Hepatocyte (in vitro differentiated cells): ENCODE measurements at regions not wholly inside any gene's neighbourhood (a gene's known extent, or its start where the extent isn't known, plus 50 kb on each side); places are given as distances from the start of the nearest gene placed in this dataset.

Experiments used
- DNase-seq: peaks from one replicate; pipeline ENCODE4 v3.0.0-alpha.2; 2016; ENCODE audit warnings: low spot score
- H2AFZ ChIP-seq: fragments of 200-600 bp; sonication (generic); 2 replicates; pipeline ENCODE4 v1.6.0; 2016; ENCODE audit warnings: antibody characterized with exemption, mild to moderate bottlenecking
- H3K27ac ChIP-seq: fragments of 200-600 bp; sonication (generic); 2 replicates; pipeline ENCODE4 v1.5.1; 2016; ENCODE audit warnings: mild to moderate bottlenecking
- H3K27me3 ChIP-seq: fragments of 200-600 bp; sonication (generic); 2 replicates; pipeline ENCODE4 v1.6.1; 2016
- H3K36me3 ChIP-seq: fragments of 200-600 bp; sonication (generic); replicated peaks from 2 replicates; pipeline ENCODE4 v1.5.1; 2016; ENCODE audit warnings: low read depth; ENCODE audit not compliant: insufficient read depth
- H3K4me1 ChIP-seq: fragments of 200-600 bp; sonication (generic); 2 replicates; pipeline ENCODE4 v1.5.1; 2016; ENCODE audit warnings: mild to moderate bottlenecking, moderate library complexity; ENCODE audit not compliant: insufficient read depth
- H3K4me2 ChIP-seq: fragments of 200-600 bp; sonication (generic); 2 replicates; pipeline ENCODE4 v1.6.0; 2016
- H3K4me3 ChIP-seq: fragments of 200-600 bp; sonication (generic); 2 replicates; pipeline ENCODE4 v1.5.1; 2016; ENCODE audit warnings: mild to moderate bottlenecking
- H3K79me2 ChIP-seq: fragments of 200-600 bp; sonication (generic); 2 replicates; pipeline ENCODE4 v1.6.0; 2017; ENCODE audit warnings: mild to moderate bottlenecking
- H3K9me2 ChIP-seq: fragments of 200-600 bp; sonication (generic); replicated peaks from 2 replicates; pipeline ENCODE4 v1.6.0; 2017; ENCODE audit warnings: mild to moderate bottlenecking; ENCODE audit not compliant: insufficient read depth
- H3K9me3 ChIP-seq: fragments of 200-600 bp; sonication (generic); 2 replicates; pipeline ENCODE4 v1.5.1; 2016; ENCODE audit warnings: low read depth, mild to moderate bottlenecking
- H4K20me1 ChIP-seq: fragments of 200-600 bp; sonication (generic); 2 replicates; pipeline ENCODE4 v1.6.0; 2016; ENCODE audit warnings: mild to moderate bottlenecking; ENCODE audit not compliant: insufficient read depth, poor library complexity, severe bottlenecking
- EZH2 ChIP-seq: fragments of 200-600 bp; sonication (generic); IDR thresholded peaks from 2 replicates; pipeline ENCODE4 v1.6.1; 2016; ENCODE audit warnings: antibody characterized with exemption, mild to moderate bottlenecking, borderline replicate concordance
- EZH2phosphoT487 ChIP-seq: fragments of 200-600 bp; sonication (generic); IDR thresholded peaks from one replicate; pipeline ENCODE4 v1.6.1; 2018; ENCODE audit warnings: antibody characterized with exemption, mild to moderate bottlenecking, low read depth, moderate library complexity; ENCODE audit not compliant: unreplicated experiment, severe bottlenecking
- WGBS: methylation state at CpG from one replicate; pipeline ENCODE4 v1.1.6; 2016; ENCODE audit warnings: low lambda C conversion rate; ENCODE audit errors: missing lambda C conversion rate; 5-methylcytosine and 5-hydroxymethylcytosine counted together
- TF ChIP-seq, protein P1 (sequence below): fragments of 200-600 bp; sonication (generic); IDR thresholded peaks from 2 replicates; pipeline ENCODE4 v1.5.1; 2016; ENCODE audit warnings: antibody characterized with exemption, mild to moderate bottlenecking; ENCODE audit not compliant: poor library complexity

DNA sequence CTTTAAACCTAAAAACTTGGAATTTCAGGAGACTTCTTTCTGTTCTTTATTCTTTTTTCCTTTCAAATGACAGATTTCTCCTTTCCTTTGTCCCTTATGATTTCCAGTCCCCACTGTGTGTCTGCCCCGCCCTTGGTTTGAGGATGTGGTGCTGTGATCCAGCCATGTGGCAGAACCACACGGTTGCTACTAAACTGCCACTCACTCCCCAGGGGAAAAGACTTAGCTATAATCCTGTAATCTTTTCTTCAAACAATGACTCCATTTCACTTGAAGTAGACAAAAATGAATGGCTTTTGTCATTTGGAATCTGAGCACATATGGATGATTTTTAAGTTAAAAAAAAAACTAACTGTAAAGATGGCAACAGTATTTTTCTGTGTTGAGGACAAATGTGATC, 76.2 kb upstream of the STAM2 start:
- Histone ChIP-seq H3K27ac (no peak overlapping the region), H3K9me3 (no peaks in the 10 kb centered on the region), H3K4me3 (no peak overlapping the region), H3K79me2 (no peaks in the 10 kb centered on the region), H4K20me1 (no peaks in the 10 kb centered on the region), H3K27me3 (peaks cover 7% of the 10 kb centered on the region), H3K4me1 (no peaks in the 10 kb centered on the region), H3K9me2 (no peaks in the 10 kb centered on the region), H3K36me3 (no peaks in the 10 kb centered on the region), H3K4me2 (no peak overlapping the region), H2AFZ (no peak overlapping the region)
- no peak for DNase-seq
- TF ChIP-seq, protein P1, sequence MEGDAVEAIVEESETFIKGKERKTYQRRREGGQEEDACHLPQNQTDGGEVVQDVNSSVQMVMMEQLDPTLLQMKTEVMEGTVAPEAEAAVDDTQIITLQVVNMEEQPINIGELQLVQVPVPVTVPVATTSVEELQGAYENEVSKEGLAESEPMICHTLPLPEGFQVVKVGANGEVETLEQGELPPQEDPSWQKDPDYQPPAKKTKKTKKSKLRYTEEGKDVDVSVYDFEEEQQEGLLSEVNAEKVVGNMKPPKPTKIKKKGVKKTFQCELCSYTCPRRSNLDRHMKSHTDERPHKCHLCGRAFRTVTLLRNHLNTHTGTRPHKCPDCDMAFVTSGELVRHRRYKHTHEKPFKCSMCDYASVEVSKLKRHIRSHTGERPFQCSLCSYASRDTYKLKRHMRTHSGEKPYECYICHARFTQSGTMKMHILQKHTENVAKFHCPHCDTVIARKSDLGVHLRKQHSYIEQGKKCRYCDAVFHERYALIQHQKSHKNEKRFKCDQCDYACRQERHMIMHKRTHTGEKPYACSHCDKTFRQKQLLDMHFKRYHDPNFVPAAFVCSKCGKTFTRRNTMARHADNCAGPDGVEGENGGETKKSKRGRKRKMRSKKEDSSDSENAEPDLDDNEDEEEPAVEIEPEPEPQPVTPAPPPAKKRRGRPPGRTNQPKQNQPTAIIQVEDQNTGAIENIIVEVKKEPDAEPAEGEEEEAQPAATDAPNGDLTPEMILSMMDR, result no peak
- TF ChIP-seq EZH2 (no peak), EZH2phosphoT487 (no peak)
- 60% methylated on average over 2 of the region's 2 CpGs for WGBS

DNA sequence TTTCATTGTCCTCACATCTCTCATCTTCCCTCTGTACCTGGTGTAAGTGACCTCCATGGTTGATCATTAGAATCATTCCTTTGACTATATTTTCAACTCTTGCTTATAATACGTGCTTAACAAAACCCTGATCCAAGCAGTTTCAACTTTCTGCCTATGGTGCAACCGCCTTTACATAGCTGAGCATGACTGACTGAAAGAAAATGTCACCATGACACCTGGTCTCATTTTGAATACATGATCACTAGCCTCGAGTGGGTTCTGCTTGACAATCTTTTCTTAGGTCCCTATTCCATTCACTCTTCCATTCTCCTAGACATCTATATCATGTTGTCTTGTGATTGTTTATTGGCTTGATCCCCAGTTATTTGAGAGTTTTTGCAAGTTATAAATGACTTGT, 78.9 kb upstream of the STAM2 start:
- WGBS, result 95% methylated on average over 3 of the region's 3 CpGs
- no peaks in the 10 kb centered on the region for H3K9me2 ChIP-seq
- TF ChIP-seq EZH2phosphoT487 (no peak), EZH2 (no peak)
- TF ChIP-seq, protein P1, result no peak

DNA sequence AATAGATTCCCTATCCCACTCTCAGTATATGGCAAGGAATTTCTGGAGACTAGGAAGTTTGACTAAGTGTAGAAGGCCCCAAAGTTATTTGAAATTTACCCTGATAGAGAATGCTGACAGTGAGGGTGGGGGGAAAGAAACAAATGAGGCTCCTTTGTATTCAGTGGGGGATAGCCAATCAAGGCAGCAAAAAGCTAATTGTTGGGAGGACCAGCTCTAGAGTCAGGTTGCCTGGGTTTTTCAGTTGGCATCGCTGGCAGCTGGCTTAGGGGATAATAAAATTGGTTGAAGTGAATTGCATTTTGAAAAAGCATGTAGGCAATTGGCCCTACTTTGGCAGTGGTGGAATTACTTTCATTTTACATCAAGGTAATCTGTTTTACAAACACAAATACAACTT, 79.4 kb upstream of the STAM2 start:
- no peak overlapping the region for H2AFZ ChIP-seq
- H4K20me1 ChIP-seq, result no peaks in the 10 kb centered on the region
- H3K36me3 ChIP-seq, result no peaks in the 10 kb centered on the region
- DNase-seq, result no peak
- peaks cover 7% of the 10 kb centered on the region for H3K27me3 ChIP-seq
- H3K79me2 ChIP-seq, result no peaks in the 10 kb centered on the region
- no peak overlapping the region for H3K27ac ChIP-seq
- no peak overlapping the region for H3K4me3 ChIP-seq
- H3K4me1 ChIP-seq, result no peaks in the 10 kb centered on the region
- H3K9me3 ChIP-seq, result no peaks in the 10 kb centered on the region
- TF ChIP-seq EZH2 (no peak), EZH2phosphoT487 (no peak)
- TF ChIP-seq, protein P1, result no peak
- no peaks in the 10 kb centered on the region for H3K9me2 ChIP-seq
- 86% methylated on average over 1 of the region's 1 CpG for WGBS
- no peak overlapping the region for H3K4me2 ChIP-seq

More for the DNA sequence above, 78.9 kb upstream of the STAM2 start:
- Histone ChIP-seq H3K36me3 (no peaks in the 10 kb centered on the region), H3K4me2 (no peak overlapping the region), H4K20me1 (no peaks in the 10 kb centered on the region), H3K4me3 (no peak overlapping the region), H2AFZ (no peak overlapping the region), H3K4me1 (no peaks in the 10 kb centered on the region), H3K9me3 (no peaks in the 10 kb centered on the region), H3K79me2 (no peaks in the 10 kb centered on the region), H3K27ac (no peak overlapping the region), H3K27me3 (peaks cover 7% of the 10 kb centered on the region)
- no peak for DNase-seq

DNA sequence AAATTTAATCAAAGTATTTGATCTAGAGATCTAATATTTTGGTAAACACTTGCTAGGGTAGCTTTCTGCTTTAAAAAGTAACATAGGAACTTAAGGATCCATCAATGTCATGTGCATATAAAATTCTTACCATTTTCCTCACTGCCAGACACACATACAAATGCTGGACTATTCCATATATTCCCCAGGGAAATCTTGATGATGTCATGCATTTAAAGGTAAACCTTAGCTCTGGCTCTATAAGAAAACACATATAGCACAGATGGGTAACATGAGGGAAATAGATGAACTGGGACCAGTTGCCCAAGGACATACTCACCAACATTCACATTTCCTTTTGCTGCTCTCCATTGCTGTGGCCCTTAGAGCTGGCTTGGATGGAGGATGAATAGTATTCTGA, 79.1 kb upstream of the FMNL2 start:
- H3K9me3 ChIP-seq, result no peaks in the 10 kb centered on the region
- H3K27ac ChIP-seq, result no peak overlapping the region
- H4K20me1 ChIP-seq, result no peaks in the 10 kb centered on the region
- no peaks in the 10 kb centered on the region for H3K36me3 ChIP-seq
- no peak for DNase-seq
- no peaks in the 10 kb centered on the region for H3K79me2 ChIP-seq
- no peak overlapping the region for H2AFZ ChIP-seq
- H3K4me1 ChIP-seq, result no peaks in the 10 kb centered on the region
- H3K9me2 ChIP-seq, result no peaks in the 10 kb centered on the region
- H3K4me3 ChIP-seq, result no peak overlapping the region
- H3K27me3 ChIP-seq, result peaks cover 7% of the 10 kb centered on the region
- TF ChIP-seq, protein P1, result no peak
- TF ChIP-seq EZH2 (no peak), EZH2phosphoT487 (no peak)
- H3K4me2 ChIP-seq, result no peak overlapping the region
